Astrocyte (in vitro differentiated cells and primary cell): ENCODE measurements at regions not wholly inside any gene's neighbourhood (a gene's known extent, or its start where the extent isn't known, plus 50 kb on each side); places are given as distances from the start of the nearest gene placed in this dataset.

Source experiments
- DNase-seq: peaks from one replicate; pipeline ENCODE4 v3.0.0-alpha.2; 2010; ENCODE audit warnings: low read depth
- FAIRE-seq: peaks from 2 replicates; lab custom pipeline; 2011; peaks lifted over from hg19 to GRCh38; lab: Jason Lieb, UNC
- H2AFZ ChIP-seq: 2 replicates; pipeline ENCODE4 v1.6.0; 2012; ENCODE audit warnings: low read depth, low read length, inconsistent platforms
- H3K27ac ChIP-seq: 2 replicates; pipeline ENCODE4 v1.5.1; 2011; ENCODE audit warnings: low read depth, low read length, inconsistent platforms
- H3K27me3 ChIP-seq: 2 replicates; pipeline ENCODE4 v1.6.0; 2011; ENCODE audit warnings: low read length, inconsistent platforms; ENCODE audit not compliant: insufficient read depth
- H3K36me3 ChIP-seq: 2 replicates; pipeline ENCODE4 v1.5.1; 2011; ENCODE audit warnings: low read length, inconsistent platforms; ENCODE audit not compliant: insufficient read depth
- H3K4me1 ChIP-seq: 2 replicates; pipeline ENCODE4 v1.5.1; 2011; ENCODE audit warnings: low read length, inconsistent platforms; ENCODE audit not compliant: insufficient read depth
- H3K4me2 ChIP-seq: 2 replicates; pipeline ENCODE4 v1.6.0; 2012; ENCODE audit warnings: low read length, inconsistent platforms
- H3K4me3 ChIP-seq: 2 replicates; pipeline ENCODE4 v1.5.1; 2011; ENCODE audit warnings: low read depth, mild to moderate bottlenecking, low read length, inconsistent platforms; ENCODE audit not compliant: insufficient read depth
- H3K79me2 ChIP-seq: 2 replicates; pipeline ENCODE4 v1.6.0; 2012; ENCODE audit warnings: mild to moderate bottlenecking, low read length, inconsistent platforms; ENCODE audit not compliant: insufficient read depth
- H3K9ac ChIP-seq: 2 replicates; pipeline ENCODE4 v1.6.0; 2012; ENCODE audit warnings: mild to moderate bottlenecking, low read length, inconsistent platforms
- H3K9me3 ChIP-seq: 2 replicates; pipeline ENCODE4 v1.5.1; 2012; ENCODE audit warnings: low read depth, mild to moderate bottlenecking, low read length, inconsistent platforms; ENCODE audit not compliant: insufficient read depth
- H4K20me1 ChIP-seq: 2 replicates; pipeline ENCODE4 v1.6.0; 2012; ENCODE audit warnings: low read length, inconsistent platforms; ENCODE audit not compliant: insufficient read depth
- H3K27ac Mint-ChIP-seq: one replicate; pipeline ENCODE4 v1.8.0; 2021; ENCODE audit warnings: mild to moderate bottlenecking, mixed read lengths; ENCODE audit not compliant: unreplicated experiment
- H3K27me3 Mint-ChIP-seq: one replicate; pipeline ENCODE4 v1.8.0; 2021; ENCODE audit warnings: low read depth, mixed read lengths; ENCODE audit not compliant: unreplicated experiment
- H3K36me3 Mint-ChIP-seq: one replicate; pipeline ENCODE4 v1.8.0; 2021; ENCODE audit warnings: low read depth, mixed read lengths; ENCODE audit not compliant: unreplicated experiment
- H3K4me1 Mint-ChIP-seq: one replicate; pipeline ENCODE4 v1.8.0; 2021; ENCODE audit warnings: low read depth, mixed read lengths; ENCODE audit not compliant: unreplicated experiment
- H3K4me3 Mint-ChIP-seq: one replicate; pipeline ENCODE4 v1.8.0; 2021; ENCODE audit warnings: mild to moderate bottlenecking, moderate library complexity, mixed read lengths; ENCODE audit not compliant: unreplicated experiment
- H3K9me3 Mint-ChIP-seq: one replicate; pipeline ENCODE4 v1.8.0; 2021; ENCODE audit warnings: mild to moderate bottlenecking, mixed read lengths; ENCODE audit not compliant: unreplicated experiment
- CTCF ChIP-seq: IDR thresholded peaks from 2 replicates; pipeline ENCODE4 v1.5.1; 2011; ENCODE audit warnings: low read depth, mild to moderate bottlenecking, inconsistent platforms, low read length, moderate library complexity; ENCODE audit not compliant: insufficient read depth
- EZH2 ChIP-seq: IDR thresholded peaks from 2 replicates; pipeline ENCODE4 v1.6.1; 2012; ENCODE audit warnings: mild to moderate bottlenecking, low read length, inconsistent platforms; ENCODE audit not compliant: insufficient read depth

GRCh38 chr9:12368569-12368968, 324.6 kb upstream of the TYRP1 start:
- Mint-ChIP-seq H3K27ac (no peak overlapping the region), H3K9me3 (no peaks in the 10 kb centered on the region)
- DNase-seq: no peak

GRCh38 chr9:12391839-12392509, 301.2 kb upstream of the TYRP1 start:
- no peak for FAIRE-seq

More at GRCh38 chr9:12368569-12368968, 324.6 kb upstream of the TYRP1 start:
- FAIRE-seq: no peak
- no peaks in the 10 kb centered on the region for H3K27me3 Mint-ChIP-seq
- Histone ChIP-seq H3K9me3 (no peaks in the 10 kb centered on the region), H3K4me1 (no peaks in the 10 kb centered on the region), H3K79me2 (no peaks in the 10 kb centered on the region), H4K20me1 (no peaks in the 10 kb centered on the region), H3K4me2 (no peak overlapping the region), H3K9ac (no peak overlapping the region), H3K27ac (no peak overlapping the region), H3K36me3 (no peaks in the 10 kb centered on the region), H3K4me3 (no peak overlapping the region), H2AFZ (no peak overlapping the region), H3K27me3 (no peaks in the 10 kb centered on the region)
- TF ChIP-seq CTCF: no peak
- no peak for TF ChIP-seq EZH2
- H3K36me3 Mint-ChIP-seq: no peaks in the 10 kb centered on the region
- H3K4me3 Mint-ChIP-seq: no peak overlapping the region
- no peaks in the 10 kb centered on the region for H3K4me1 Mint-ChIP-seq

More at GRCh38 chr9:12391839-12392509, 301.2 kb upstream of the TYRP1 start:
- no peak for DNase-seq
- H3K36me3 ChIP-seq: no peaks in the 10 kb centered on the region
- H3K9me3 ChIP-seq: no peaks in the 10 kb centered on the region
- H4K20me1 ChIP-seq: no peaks in the 10 kb centered on the region
- no peaks in the 10 kb centered on the region for H3K27me3 ChIP-seq
- Mint-ChIP-seq H3K4me1 (no peaks in the 10 kb centered on the region), H3K36me3 (no peaks in the 10 kb centered on the region), H3K27me3 (no peaks in the 10 kb centered on the region), H3K9me3 (no peaks in the 10 kb centered on the region), H3K27ac (no peak overlapping the region), H3K4me3 (no peak overlapping the region)
- H3K4me2 ChIP-seq: no peak overlapping the region
- no peak overlapping the region for H3K27ac ChIP-seq
- H3K4me3 ChIP-seq: no peak overlapping the region
- TF ChIP-seq CTCF (no peak), EZH2 (no peak)
- no peak overlapping the region for H2AFZ ChIP-seq
- no peaks in the 10 kb centered on the region for H3K79me2 ChIP-seq
- no peaks in the 10 kb centered on the region for H3K4me1 ChIP-seq
- no peak overlapping the region for H3K9ac ChIP-seq
